ENCODE measurements at regions not wholly inside any gene's neighbourhood (a gene's known extent, or its start where the extent isn't known, plus 50 kb on each side); places are given as distances from the start of the nearest gene placed in this dataset.

DNA sequence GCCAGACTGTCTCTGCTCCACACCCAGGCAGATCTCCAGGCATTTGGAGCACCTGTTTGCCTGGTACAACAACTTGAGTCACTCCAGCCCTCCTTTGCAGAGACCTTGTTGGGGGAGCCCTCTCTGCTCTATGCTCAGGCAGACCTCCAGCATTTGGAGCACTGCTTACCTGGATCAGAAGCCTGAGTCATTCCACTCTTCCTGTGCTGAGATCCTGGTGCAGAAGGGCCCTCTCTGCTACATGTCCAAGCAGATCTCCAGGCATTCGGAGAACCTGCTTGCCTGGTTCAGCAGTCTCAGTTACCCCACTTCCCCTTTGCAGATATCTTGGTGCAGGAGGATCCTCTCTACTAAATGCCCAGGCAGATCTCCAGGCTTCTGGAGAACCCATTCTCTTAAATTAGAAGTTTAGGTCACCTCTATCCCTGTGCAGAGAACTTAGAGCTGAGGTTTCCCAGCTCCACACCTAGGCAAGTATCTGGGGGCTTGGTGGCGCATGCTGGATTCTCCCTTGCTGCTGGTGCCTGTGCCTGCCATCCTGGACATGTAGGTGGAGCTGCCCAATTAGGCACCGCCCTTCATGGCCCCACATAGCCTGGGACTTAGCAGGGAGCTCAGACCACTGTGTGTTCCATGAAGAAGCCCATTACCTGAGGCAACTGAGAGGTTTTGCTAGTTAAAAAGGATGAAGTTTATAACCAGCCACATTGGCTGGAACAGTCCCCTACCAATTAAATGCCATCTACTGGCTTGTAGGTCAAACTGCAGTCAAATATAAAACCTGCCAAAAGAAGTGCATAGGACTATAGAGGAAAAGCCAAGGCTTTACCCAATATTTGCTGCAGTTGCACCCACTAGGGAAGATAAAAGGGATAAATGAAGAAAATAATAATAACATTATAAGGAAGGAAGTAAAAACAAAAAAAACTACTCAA lies 97.6 kb upstream of the SLITRK6 start (continued):
- TF ChIP-seq ZNF366 (tag by site-specific recombination; conservative IDR thresholded peaks at IDR 0.05) (no peak), KLF9 (tag by site-specific recombination; IDR thresholded peaks at IDR 0.05; ENCODE audit: low read depth) (no peak)

DNA sequence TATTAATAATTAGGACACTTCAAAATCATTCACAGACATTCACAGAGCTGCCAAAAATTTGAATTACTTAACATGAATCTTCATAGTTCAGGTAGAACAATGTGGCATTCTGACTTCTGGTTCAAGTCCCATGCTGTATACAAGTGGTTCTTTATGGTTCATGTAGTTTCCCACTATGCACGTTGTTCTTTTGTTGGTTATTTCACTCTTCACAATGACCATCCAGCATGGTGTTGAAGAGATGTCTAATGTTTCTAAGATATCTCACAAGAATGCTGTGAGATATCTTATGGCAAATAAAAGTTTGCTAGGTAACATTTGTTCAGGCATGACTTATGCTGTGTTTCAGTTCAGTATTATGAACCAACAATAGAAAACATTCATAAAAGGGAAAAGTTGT lies 88.2 kb upstream of the SLITRK6 start:
- POLR2A ChIA-PET = no interaction called here
- H3K4me3 ChIP-seq (ENCODE audit: low read depth, low read length) = no peak overlapping the region
- CTCF ChIA-PET = no interaction called here
- no peaks in the 10 kb centered on the region for H3K4me1 ChIP-seq (ENCODE audit: control insufficient read depth, insufficient read depth, low read length)
- H3K27ac ChIP-seq (ENCODE audit: extremely low read depth, low read depth, low read length) = no peak overlapping the region
- TF ChIP-seq, protein P1, sequence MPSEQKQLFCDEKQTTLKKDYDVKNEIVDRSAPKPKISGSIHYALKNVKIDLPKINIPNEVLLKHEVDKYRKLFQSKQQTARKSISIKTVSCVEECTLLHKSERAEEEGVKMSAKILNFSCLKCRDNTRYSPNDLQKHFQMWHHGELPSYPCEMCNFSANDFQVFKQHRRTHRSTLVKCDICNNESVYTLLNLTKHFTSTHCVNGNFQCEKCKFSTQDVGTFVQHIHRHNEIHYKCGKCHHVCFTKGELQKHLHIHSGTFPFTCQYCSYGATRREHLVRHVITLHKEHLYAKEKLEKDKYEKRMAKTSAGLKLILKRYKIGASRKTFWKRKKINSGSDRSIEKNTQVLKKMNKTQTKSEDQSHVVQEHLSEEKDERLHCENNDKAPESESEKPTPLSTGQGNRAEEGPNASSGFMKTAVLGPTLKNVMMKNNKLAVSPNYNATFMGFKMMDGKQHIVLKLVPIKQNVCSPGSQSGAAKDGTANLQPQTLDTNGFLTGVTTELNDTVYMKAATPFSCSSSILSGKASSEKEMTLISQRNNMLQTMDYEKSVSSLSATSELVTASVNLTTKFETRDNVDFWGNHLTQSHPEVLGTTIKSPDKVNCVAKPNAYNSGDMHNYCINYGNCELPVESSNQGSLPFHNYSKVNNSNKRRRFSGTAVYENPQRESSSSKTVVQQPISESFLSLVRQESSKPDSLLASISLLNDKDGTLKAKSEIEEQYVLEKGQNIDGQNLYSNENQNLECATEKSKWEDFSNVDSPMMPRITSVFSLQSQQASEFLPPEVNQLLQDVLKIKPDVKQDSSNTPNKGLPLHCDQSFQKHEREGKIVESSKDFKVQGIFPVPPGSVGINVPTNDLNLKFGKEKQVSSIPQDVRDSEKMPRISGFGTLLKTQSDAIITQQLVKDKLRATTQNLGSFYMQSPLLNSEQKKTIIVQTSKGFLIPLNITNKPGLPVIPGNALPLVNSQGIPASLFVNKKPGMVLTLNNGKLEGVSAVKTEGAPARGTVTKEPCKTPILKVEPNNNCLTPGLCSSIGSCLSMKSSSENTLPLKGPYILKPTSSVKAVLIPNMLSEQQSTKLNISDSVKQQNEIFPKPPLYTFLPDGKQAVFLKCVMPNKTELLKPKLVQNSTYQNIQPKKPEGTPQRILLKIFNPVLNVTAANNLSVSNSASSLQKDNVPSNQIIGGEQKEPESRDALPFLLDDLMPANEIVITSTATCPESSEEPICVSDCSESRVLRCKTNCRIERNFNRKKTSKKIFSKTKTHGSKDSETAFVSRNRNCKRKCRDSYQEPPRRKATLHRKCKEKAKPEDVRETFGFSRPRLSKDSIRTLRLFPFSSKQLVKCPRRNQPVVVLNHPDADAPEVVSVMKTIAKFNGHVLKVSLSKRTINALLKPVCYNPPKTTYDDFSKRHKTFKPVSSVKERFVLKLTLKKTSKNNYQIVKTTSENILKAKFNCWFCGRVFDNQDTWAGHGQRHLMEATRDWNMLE (tag by site-specific recombination; conservative IDR thresholded peaks at IDR 0.05; ENCODE audit: low read depth) = no peak
- TF ChIP-seq SP7 (tag by site-specific recombination; IDR thresholded peaks at IDR 0.05) (no peak), ZNF311 (tag by site-specific recombination; IDR thresholded peaks at IDR 0.05; ENCODE audit: borderline replicate concordance) (no peak), ZNF121 (tag by site-specific recombination; IDR thresholded peaks at IDR 0.05) (no peak), ZNF416 (tag by site-specific recombination; IDR thresholded peaks at IDR 0.05) (no peak), KLF8 (tag by site-specific recombination; IDR thresholded peaks at IDR 0.05) (no peak), ZNF174 (tag by site-specific recombination; IDR thresholded peaks at IDR 0.05) (no peak), FEZF1 (tag by site-specific recombination; IDR thresholded peaks at IDR 0.05) (no peak), OSR2 (tag by site-specific recombination; IDR thresholded peaks at IDR 0.05) (no peak), ZNF132 (tag by site-specific recombination; IDR thresholded peaks at IDR 0.05; ENCODE audit: borderline replicate concordance) (no peak), ZBTB8A (tag by site-specific recombination; IDR thresholded peaks at IDR 0.05) (no peak), ZNF211 (tag by site-specific recombination; IDR thresholded peaks at IDR 0.05; ENCODE audit: low read depth) (no peak)
- TF ChIP-seq, protein P2, sequence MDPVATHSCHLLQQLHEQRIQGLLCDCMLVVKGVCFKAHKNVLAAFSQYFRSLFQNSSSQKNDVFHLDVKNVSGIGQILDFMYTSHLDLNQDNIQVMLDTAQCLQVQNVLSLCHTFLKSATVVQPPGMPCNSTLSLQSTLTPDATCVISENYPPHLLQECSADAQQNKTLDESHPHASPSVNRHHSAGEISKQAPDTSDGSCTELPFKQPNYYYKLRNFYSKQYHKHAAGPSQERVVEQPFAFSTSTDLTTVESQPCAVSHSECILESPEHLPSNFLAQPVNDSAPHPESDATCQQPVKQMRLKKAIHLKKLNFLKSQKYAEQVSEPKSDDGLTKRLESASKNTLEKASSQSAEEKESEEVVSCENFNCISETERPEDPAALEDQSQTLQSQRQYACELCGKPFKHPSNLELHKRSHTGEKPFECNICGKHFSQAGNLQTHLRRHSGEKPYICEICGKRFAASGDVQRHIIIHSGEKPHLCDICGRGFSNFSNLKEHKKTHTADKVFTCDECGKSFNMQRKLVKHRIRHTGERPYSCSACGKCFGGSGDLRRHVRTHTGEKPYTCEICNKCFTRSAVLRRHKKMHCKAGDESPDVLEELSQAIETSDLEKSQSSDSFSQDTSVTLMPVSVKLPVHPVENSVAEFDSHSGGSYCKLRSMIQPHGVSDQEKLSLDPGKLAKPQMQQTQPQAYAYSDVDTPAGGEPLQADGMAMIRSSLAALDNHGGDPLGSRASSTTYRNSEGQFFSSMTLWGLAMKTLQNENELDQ (tag by site-specific recombination; IDR thresholded peaks at IDR 0.05; ENCODE audit: low read depth) = no peak
- no peaks in the 10 kb centered on the region for H3K36me3 ChIP-seq (ENCODE audit: control insufficient read depth in 2 of 2, insufficient read depth in 1 of 2, low read length in 2 of 2)
- H3K9me3 ChIP-seq (ENCODE audit: control insufficient read depth, insufficient read depth, low read depth, low read length) = no peaks in the 10 kb centered on the region

DNA sequence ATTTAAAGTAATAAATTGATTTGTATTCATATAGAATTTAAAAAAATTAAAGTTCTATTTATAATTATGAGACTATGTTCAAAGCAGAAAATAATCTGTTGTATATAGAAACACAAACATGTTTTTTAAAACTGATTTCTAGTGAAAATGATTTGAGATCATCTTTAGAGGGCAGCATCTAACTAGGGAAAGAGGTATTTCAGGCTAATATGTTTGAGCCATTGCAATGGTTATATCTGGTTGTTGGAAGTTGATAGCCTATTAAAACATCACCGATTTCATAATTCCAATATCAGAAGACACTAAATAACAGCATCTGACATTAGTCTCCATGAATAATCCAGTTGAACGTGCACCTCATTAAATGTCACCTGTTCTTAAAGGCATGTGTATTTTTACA lies 79.8 kb upstream of the SLITRK6 start:
- TF ChIP-seq, protein P3, sequence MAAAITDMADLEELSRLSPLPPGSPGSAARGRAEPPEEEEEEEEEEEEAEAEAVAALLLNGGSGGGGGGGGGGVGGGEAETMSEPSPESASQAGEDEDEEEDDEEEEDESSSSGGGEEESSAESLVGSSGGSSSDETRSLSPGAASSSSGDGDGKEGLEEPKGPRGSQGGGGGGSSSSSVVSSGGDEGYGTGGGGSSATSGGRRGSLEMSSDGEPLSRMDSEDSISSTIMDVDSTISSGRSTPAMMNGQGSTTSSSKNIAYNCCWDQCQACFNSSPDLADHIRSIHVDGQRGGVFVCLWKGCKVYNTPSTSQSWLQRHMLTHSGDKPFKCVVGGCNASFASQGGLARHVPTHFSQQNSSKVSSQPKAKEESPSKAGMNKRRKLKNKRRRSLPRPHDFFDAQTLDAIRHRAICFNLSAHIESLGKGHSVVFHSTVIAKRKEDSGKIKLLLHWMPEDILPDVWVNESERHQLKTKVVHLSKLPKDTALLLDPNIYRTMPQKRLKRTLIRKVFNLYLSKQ (tag by site-specific recombination; IDR thresholded peaks at IDR 0.05; ENCODE audit: borderline replicate concordance) = no peak
- H3K36me3 ChIP-seq (ENCODE audit: control insufficient read depth in 2 of 2, insufficient read depth in 1 of 2, low read length in 2 of 2) = no peaks in the 10 kb centered on the region
- no peaks in the 10 kb centered on the region for H3K9me3 ChIP-seq (ENCODE audit: control insufficient read depth, insufficient read depth, low read depth, low read length)
- no peaks in the 10 kb centered on the region for H3K4me1 ChIP-seq (ENCODE audit: control insufficient read depth, insufficient read depth, low read length)
- ChIA-PET CTCF (no interaction called here), POLR2A (no interaction called here)
- no peak overlapping the region for H3K4me3 ChIP-seq (ENCODE audit: low read depth, low read length)
- H3K27ac ChIP-seq (ENCODE audit: extremely low read depth, low read depth, low read length) = no peak overlapping the region
